DMS153 treated with DMSO at 0.1 percent for 48 hours (cell line): ENCODE measurements at regions not wholly inside any gene's neighbourhood (a gene's known extent, or its start where the extent isn't known, plus 50 kb on each side); places are given as distances from the start of the nearest gene placed in this dataset.

ENCODE experiments used
- DNase-seq: peaks from one replicate; lab custom pipeline; 2025; ENCODE audit not compliant: unreplicated experiment; lab: John Stamatoyannopoulos, UW

- no peak for DNase-seq
Observed at GRCh38 chr2:146129231-146129630, 1609.3 kb upstream of the ZEB2 start.

- no peak for DNase-seq
Observed at GRCh38 chr2:146128216-146128615, 1608.3 kb upstream of the ZEB2 start.

DNA sequence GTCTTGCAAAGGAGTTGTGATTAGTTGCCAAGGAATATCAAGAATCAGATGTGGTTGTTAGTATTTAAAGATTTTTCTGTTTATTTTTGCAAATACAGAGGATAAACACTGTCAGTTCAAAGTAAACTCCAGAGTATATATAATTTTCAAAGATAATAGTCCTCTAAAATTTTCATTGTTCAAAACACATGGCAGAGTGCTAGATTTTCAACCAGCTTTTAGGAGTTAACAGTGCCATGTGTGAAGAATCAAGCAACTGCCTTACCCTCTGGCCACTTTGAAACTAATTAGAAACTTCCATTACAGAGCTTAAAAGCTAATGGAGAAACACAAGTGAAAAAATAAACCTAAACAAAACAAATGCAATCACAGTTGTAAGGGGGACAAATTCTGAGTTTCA, 1605.6 kb upstream of the ZEB2 start:
- DNase-seq = no peak

DNA sequence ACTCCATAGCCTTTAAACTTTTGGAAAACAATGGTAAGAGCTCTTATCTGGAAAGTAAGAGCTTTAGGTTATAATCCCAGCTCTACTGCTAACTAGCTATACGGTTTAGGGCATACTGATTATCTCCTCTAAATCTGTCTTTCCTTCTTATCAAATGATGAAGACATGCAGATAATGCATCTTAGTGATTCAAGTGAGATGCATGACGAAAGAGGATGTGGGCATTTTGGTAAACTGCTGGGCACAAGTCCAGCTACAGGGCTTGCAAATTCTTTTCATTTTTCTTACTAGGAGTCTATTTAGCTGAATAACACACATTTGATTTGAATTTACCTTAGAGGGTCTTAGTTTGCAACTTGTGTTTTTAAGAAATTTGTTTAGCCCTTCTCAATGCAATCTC, 1604.8 kb upstream of the ZEB2 start:
- no peak for DNase-seq

GRCh38 chr2:146123714-146124113, 1603.8 kb upstream of the ZEB2 start:
- DNase-seq = no peak

- no peak for DNase-seq
Observed at GRCh38 chr2:146123256-146123655, 1603.3 kb upstream of the ZEB2 start.

- no peak for DNase-seq
Observed at GRCh38 chr2:146119586-146119985, 1599.7 kb upstream of the ZEB2 start.

DNA sequence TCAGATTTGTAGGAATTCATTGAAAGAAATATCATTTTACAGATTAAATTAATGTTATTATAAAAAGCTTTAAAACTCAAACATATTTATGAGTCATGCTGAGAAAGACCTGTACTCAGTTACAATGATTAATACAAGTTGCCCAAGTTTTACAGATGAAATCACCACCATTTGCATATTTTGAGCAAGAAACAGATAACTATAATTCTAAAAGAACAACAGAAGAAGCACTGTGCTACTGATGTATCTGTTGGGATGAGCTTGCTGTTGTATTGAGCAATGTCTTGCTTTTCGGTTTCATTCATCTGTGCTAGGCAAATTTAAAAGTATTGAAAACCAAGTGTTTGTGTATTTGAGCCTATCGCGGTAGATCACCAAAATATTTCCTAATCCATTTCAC, 1589.1 kb upstream of the ZEB2 start:
- DNase-seq = no peak

DNA sequence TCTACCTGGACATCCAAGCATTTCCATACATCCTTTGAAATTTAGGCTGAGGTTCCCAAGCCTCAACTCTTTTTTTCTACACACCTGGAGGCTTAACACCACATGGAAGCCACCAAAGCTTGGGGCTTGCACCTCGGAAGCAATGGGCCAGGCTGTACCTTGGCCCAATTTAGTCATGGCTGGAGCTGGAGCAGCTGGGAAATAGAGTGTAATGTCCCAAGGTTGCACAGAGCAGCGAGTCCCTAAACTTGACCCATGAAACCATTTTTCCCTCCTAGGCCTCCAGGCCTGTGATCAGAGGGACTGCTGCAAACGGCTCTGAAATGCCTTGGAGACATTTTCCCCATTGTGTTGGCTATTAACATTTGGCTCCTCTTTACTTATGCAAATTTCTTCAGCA, 1574.3 kb upstream of the ZEB2 start:
- DNase-seq = no peak

DNA sequence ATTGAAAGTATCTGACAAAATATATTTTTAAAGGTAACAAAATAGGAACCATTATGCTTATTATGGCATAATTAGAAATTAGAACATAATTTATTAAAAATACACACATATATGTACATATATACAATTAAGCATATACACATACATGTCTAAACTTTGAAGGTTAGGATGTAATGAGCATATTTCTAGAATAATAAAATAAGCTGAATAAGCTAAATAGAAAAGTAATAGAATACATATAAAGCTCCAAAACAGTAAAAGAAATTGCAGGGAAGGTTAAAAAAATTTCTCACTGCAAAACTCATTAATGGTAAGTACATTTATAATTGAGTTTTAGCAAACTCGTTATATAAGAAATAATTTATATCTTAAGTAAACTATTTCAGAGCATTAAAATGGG, 1561.5 kb upstream of the ZEB2 start:
- DNase-seq = no peak

- no peak for DNase-seq
Observed at GRCh38 chr2:146080925-146081324, 1561.0 kb upstream of the ZEB2 start.

DNA sequence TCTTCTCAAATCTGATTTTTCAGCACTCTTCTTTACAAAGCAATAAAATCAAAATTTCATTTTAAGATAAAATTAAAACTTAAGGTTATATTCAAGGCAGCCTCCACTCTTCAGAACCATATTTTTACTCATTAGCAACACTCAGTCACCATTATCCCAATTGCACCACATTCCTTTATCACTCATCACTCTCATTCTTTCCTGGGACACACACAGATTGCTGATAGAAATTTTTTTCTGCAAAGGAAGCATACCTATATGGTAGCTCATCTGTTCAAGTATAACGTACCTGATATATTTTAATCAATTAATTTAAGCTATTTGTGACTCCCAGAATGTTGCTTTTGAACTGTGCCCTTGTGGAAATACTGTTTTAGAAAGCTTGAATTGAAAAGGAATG, 1559.3 kb upstream of the ZEB2 start:
- DNase-seq = no peak

- no peak for DNase-seq
Observed at GRCh38 chr2:146077156-146077555, 1557.2 kb upstream of the ZEB2 start.

DNA sequence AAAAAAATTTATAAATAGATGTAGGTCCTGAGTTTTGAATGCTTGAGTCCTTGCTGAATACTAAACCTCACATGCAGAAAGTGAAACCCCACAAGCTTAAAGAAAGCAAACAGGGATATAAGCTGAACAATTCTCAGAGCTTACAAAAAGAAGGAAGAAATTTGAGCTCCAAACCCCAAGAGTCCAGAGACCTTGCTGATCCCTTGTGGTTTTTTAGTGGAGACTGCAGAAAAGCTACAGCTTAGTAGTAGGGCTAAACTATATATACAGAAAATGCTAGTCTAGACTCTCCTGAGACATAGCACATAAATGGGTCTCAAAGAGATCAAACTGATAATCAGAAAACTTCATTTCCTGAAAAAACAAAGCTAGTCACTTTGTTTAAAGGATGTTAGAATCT, 1548.1 kb upstream of the ZEB2 start:
- DNase-seq = no peak

- DNase-seq = no peak
Observed at GRCh38 chr2:146048141-146048540, 1528.2 kb upstream of the ZEB2 start.

- no peak for DNase-seq
Observed at GRCh38 chr2:146041274-146041910, 1521.5 kb upstream of the ZEB2 start.

GRCh38 chr2:146040051-146040450, 1520.1 kb upstream of the ZEB2 start:
- no peak for DNase-seq

DNA sequence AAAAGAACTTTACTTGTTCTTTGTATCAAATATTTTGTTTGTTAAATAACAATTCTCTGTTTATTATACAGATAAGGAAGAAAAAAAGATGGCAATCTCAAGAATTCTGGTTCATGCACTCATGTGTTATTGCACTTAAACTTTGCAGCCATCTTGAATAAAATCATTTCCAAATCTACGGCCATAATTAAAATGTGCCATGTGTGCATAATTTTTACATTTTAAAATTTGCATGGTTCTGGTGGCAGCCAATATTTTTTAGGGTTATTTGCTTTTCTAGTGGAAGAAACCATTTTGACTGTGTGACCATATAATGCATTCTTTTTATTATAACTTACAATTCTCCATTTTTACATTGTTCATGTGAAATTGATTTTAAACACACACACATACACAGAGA, 1518.1 kb upstream of the ZEB2 start:
- DNase-seq = no peak

DNA sequence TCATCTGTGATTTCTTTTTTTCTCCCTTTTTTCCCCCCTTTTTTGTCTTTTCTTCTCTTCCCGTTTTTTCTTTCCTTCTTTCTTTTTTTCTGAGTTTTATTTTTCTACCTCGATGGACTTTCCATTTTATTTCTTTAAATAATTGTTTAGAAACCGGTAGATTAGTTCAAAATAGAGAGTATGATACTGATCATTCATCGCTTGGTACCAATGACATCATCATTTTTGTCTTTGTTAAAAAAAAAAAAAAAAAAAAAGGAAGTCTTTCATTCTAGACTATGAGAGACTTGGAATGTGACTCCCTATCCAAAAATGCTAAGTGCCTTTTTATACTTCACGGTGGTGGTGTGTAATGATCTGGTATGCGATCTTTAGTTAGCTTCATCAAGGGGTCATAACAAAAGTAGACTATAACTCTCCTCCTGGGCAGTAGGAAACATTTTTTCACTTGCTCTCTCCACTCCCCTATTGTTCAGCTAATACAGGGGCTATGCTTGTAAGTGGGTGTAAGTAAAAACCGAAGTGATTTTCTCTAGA, 1517.5 kb upstream of the ZEB2 start:
- DNase-seq = no peak

DNA sequence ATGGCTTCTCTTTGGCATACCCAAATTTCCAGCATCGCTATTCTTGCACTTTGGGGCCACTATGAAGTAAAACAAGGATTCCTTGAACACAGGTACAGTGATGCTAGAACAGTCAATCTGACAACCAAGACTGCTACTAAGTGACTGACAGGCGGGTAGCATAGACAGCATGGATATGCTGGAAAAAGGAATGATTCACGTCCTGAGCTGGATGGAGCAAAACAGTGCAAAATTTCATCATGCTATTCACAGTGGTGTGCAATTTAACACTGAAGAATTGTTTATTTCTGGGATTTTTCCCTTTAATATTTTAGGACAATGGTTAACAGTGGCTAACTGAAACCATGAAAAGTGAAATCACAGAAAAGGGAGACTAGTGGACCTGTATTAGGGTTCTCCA, 1511.2 kb upstream of the ZEB2 start:
- DNase-seq = no peak

GRCh38 chr2:146027156-146027555, 1507.2 kb upstream of the ZEB2 start:
- DNase-seq = no peak

GRCh38 chr2:146025519-146025918, 1505.6 kb upstream of the ZEB2 start:
- DNase-seq = no peak

- DNase-seq = no peak
Observed at GRCh38 chr2:146024212-146024743, 1504.4 kb upstream of the ZEB2 start.
